ENCODE measurements at regions not wholly inside any gene's neighbourhood (a gene's known extent, or its start where the extent isn't known, plus 50 kb on each side); places are given as distances from the start of the nearest gene placed in this dataset.
"Not testable (repeated sequence)": the region's sequence is repeated elsewhere in the genome, so short reads cannot be mapped to it uniquely, and the experiment has no call there.

DNA sequence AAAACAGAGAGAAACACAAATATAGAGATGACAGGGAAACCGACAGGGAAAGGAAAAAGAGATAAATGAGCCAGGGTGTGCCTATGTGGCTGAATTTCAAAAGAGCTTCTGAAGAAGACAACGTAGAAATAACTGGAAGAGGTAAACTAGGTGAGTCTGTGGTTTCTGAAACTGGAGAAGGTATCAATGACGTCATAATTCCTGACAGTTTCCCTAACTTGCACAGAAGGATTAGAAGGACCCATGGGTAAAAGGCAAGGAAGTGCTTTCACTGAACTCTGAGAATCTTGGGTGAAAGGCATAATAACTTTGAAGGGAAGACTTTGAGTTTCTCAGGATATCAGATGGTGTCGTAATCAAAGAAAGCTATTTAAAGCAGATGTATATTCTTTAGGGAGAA, 790.8 kb upstream of the NUDT12 start:
- DNase-seq: no peak

- DNase-seq: no peak
Observed at GRCh38 chr5:104352954-104353353, 790.4 kb upstream of the NUDT12 start.

- no peak for DNase-seq
Observed at GRCh38 chr5:104347119-104347708, 784.6 kb upstream of the NUDT12 start.

DNA sequence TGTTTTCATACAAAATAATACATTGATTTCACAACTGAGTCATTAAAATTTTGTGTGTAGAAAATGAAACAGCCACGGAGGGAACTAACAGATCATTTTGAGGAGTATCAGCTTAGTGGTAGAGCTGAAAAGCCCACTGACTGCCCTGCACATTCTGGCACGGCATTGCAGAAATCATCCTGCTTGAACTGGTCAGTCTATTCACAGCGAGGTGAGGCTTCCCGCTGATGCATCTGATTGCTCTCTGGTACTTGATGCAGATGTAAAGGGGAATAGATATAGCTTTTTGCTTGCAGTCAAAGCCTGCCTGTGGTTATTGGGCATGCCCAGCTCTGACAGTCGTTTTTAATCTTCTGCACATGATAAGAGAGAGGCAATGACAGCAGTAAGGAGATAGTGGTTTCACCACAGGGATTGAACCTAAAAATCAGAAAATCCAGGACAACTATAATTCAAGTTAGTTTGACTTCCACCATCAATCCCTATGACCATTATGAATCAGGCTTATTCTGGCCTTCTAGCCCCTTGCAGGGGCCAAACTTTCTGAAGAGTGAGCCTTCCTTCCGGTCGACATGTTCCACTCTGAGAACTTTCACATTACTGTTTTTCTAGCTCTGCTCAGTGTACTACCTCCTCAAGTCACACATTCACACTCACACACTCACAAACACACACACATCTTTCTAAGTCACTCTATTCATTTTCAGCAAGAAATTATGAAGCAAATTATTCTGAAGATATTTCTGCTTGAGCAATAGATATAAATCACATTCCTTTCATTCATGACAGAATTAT, 782.8 kb upstream of the NUDT12 start:
- DNase-seq: no peak

DNA sequence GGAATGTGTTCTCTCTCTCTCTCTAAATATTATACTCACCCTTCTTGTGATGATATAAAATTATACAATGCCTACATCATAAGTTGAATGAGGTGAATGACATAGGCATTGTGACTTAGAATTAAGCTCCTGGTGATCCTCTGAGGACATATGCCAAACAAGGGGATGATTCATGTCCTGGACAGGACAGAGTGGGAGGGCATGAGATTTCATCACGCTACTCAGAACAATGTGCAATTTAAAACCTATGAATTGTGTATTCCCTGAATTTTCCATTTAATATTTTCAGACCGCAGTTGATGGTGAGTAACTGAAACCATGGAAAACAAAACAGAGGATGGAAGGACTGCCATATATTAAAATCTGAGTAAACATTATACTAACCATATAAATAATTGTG, 782.2 kb upstream of the NUDT12 start:
- no peak for DNase-seq

DNA sequence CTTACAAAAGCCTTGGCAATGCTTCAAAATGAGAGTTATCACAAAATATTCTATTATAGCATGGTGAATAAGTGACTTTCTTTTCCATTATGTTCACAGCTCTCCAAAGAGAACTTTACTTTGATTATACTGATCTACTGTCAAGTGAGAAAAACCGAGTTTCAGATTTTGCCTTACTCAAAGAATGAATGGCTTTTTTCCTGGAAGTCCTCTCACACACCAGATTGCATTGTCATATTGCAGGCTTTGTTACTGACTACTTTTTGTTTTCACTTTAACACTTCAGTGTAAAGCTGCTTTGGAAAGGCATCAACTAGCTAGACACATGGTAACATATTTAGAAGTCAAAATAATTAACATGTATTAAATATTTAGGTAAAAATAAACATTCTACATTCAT, 765.2 kb upstream of the NUDT12 start:
- DNase-seq: no peak

DNA sequence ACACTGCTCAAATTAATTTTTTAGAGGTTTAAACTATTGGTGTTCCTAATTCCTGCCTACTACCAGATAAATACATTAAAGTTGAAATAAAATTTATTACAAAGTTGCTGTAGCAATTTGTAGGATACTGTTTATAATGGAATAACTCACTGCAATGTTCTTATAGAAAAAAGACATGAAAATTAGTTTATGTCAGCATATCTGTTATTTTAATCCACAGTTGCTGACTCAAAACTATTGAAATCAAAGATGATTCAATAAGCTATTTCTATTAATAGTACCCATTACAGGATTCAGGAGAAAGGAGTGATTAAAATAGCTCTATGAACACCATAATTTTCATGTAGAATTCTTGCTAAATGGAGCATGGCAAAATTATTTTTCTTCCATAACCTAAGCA, 764.4 kb upstream of the NUDT12 start:
- no peak for DNase-seq

DNA sequence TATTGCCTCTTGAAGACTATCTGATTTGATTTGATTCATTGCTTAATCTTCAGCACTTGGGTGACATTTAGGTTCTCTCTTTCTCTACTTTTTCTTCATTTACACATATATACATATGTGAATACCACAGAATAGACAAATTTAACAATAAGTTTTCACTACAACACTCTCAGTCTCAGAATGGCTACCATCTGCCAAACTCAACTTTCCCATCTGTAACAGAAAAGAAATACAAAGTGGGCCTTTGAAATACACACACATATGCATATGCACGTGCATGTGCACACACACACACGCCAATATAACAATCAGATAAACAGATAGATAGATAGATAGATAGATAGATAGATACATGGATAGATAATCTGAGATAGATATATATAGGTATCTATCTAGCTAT, 762.8 kb upstream of the NUDT12 start:
- no peak for DNase-seq

DNA sequence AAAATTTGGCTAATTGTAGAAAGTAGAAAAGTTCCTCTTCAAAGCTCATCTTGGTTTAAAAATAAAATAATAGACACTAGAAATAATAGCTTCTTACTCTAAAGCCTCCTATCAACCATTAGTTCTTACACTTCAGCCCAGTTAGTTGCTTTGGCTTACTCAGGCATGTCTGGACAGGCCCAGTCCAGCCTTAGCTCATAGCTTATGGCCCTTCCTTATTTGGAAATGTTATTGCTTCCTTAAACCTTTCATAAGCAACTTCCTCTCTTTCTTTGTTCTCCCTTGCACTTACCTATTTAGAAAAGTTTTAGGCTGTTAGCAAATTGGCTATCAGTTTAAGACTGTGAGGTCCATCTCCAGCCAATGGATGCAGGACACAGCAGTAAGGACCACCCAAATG, 754.1 kb upstream of the NUDT12 start:
- DNase-seq: not testable (repeated sequence)

GRCh38 chr5:104312481-104312880, 749.9 kb upstream of the NUDT12 start:
- DNase-seq: no peak

DNA sequence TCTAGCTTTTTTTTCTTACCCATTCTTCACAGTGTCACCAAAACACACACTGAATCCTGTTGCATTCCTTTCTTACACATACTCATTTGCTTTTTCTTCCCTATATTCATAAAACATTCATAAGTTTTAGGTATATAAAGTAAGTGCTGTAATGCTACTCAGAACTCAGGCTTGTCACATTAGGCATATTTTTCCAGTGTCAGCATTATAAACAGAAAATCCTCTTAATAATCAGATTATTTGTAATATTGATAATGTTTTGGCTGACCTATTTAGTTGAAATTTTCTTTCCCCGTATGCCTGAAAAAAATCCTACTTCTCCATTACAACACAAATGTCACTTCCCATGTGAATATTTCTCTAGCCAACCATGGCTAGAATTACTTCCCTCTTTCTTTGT, 743.0 kb upstream of the NUDT12 start:
- no peak for DNase-seq

DNA sequence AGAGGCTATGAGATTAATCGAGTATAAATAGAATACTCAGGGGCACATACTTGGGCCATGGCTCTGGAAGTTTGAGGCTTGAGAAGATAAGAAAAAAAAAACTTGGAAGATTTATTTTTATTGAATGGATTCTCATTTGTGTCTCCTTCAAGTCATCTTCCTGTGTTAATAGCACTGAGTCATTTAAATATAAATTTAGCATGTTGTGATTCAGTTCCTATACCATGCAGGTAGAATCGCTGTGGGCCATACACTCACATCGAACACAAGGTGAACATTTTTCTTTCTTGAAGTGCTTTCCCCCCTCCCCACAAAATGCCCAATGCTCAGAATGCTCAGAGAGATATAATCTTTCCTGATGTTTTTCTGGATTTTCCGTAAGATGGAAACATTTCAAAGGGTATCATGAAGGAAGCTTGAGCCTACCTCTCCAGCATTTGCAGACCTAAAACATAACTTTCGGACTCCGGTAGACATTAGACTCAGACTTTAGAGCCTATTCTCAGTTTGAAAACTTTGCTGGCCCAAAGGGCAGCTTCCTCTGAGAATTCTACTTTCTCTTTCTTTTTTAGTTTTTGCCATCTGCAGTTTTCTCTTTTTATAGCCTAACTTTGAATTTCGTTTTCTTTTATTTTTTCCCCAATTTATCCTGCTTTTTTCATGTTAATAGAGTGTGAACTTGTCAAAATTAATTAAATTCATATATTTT, 737.6 kb upstream of the NUDT12 start:
- no peak for DNase-seq

- no peak for DNase-seq
Observed at GRCh38 chr5:104298518-104298917, 735.9 kb upstream of the NUDT12 start.

DNA sequence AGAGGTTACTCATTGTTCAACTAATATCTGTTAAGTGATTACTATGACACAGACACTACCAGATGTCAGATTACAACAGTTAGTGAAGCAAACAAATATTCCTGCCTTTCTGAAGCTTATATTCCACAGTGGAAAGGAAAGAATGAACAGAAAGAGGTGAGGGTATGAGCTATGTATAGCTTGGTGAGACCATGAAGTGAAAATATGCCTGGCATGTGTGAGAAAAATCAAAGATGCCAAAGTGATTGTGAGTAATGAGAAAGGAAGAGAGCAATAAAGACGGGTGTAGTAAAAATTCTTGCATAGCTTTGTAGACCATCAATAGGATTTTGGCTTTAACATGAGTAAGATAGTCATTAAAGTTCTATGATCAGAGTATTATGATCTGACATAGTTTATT, 734.5 kb upstream of the NUDT12 start:
- DNase-seq: no peak

GRCh38 chr5:104295991-104296390, 733.4 kb upstream of the NUDT12 start:
- DNase-seq: no peak

DNA sequence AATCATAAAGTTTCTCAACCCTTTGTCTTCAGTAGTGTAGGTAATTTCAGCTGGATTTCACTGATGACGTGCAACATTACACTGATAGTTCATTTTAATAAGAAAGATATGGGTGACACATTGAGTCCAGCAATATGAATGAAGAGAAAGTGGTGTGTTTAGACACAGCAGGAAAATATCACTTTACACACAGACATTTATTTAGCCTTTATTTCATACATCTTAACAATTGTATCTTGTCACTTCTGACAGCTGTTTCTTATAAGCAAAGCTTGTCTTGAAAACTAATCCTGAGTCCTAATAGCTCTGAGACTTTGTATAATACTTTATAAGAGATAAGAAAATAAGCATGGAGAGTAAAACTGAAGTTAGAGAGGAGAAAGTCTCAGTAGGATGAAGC, 720.5 kb upstream of the NUDT12 start:
- no peak for DNase-seq

DNA sequence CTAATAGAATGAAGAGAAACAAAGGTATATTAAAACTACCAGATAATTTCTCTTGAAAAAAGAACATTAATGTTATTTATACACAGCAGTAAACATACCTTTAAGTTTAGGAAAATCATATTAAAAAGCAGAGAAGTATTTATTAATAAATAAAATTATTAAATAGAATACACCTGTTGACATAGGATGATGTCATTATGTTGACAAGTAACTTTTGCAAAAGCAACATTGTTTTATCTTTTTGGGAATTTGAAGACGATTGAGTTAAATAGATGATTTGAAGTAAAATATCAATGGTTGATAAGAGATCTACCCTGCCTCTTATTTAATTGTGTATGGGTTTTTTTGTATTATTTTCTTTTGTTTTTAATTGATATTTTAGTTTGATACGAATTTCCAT, 711.1 kb upstream of the NUDT12 start:
- no peak for DNase-seq

DNA sequence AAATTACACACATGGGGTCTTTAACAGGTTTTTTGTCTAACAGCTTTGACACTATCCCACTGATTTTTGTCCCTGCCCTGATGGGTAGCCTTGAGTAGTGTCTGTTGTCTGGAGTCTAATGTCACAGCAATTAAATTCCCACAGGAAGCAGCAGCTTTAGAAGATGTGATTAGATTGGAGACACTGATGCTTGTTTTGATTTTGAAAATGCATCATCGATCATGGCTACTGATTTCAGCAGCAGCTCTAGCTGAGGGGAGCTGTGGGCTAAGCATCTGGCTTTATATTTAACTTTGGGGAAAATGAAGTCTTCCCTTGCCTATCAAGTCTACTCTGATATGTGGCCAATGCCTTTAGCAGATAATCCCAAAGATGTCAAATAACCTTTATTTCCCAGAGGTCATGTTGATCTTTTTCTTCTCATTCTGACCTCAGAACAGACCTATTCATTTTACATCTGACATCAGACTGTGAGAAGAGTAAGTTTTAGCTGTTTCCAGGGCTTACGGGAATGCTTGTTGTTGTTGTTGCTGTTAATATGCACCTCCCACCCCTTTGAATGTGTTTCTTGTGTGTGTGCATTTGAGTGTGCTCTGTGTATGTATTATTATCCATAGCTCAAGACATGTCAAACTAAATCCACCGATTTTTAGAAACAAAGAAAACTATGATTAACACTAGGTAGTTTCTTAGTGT, 704.9 kb upstream of the NUDT12 start:
- DNase-seq: no peak

- DNase-seq: no peak
Observed at GRCh38 chr5:104266161-104266560, 703.6 kb upstream of the NUDT12 start.

DNA sequence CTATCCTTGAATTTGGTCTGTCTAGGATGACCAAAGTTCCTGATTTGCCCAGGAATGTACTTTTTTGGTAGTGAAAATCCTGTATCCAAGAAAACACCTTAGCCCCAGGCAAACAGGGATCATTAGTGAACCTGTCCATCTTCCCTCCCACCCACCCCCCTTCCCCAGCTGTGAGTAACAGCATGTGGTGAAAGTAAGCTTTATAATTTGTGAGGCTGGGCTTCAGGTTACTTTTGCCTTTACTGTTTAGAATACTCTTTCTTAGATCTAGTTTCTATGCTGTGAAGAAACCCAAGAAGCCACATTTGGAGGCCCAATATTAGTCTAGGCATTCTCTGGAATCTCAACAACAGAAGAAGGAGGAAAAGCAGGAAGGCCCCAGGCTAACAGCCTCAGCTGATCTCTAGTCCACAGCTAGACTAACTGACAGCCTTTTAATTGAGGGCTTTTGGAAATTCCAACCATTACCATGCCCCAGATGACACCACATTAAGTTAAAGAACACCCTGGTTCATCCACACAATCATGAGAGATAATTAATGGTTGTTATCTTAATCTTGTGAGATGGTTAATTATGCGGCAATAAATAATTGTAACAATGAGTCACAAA, 703.0 kb upstream of the NUDT12 start:
- no peak for DNase-seq

- no peak for DNase-seq
Observed at GRCh38 chr5:104247260-104247659, 684.7 kb upstream of the NUDT12 start.

DNA sequence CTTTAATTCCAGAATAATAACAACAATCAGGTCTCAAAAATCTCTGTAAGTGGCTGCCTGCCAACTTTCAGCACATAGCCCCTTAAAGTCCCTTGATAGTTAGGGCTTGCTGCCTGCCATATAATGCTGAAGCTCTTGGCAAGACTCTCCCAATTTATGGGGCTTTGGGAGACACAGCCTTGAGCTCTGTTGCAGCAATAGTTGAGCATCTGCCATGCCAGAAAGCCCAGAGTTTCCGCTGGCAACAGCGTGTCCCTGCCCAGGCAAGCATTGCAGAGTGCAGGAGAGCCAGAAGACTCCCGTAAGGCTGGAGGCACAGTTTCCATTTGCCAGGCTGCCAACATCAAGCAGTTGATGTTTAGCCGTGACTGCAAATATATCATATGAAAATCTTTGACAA, 678.5 kb upstream of the NUDT12 start:
- no peak for DNase-seq

GRCh38 chr5:104237586-104237985, 675.0 kb upstream of the NUDT12 start:
- DNase-seq: no peak
